SHP77 treated with DMSO at 0.1 percent for 48 hours (cell line): ENCODE measurements at regions not wholly inside any gene's neighbourhood (a gene's known extent, or its start where the extent isn't known, plus 50 kb on each side); places are given as distances from the start of the nearest gene placed in this dataset.
"Not testable (repeated sequence)": the region's sequence is repeated elsewhere in the genome, so short reads cannot be mapped to it uniquely, and the experiment has no call there.

Experiments used
- DNase-seq: peaks from one replicate; lab custom pipeline; 2025; lab: John Stamatoyannopoulos, UW

- no peak for DNase-seq
Measured at GRCh38 chr10:90193240-90193985, 492.0 kb downstream of the KIF20B start.

- no peak for DNase-seq
Measured at GRCh38 chr10:90195288-90195840, 494.0 kb downstream of the KIF20B start.

GRCh38 chr10:90197766-90198165, 496.4 kb downstream of the KIF20B start:
- no peak for DNase-seq

- no peak for DNase-seq
Measured at GRCh38 chr10:90199093-90199492, 497.7 kb downstream of the KIF20B start.

GRCh38 chr10:90199513-90199912, 498.1 kb downstream of the KIF20B start:
- DNase-seq: no peak

- DNase-seq: no peak
Measured at GRCh38 chr10:90204131-90204955, 503.0 kb downstream of the KIF20B start.

- no peak for DNase-seq
Measured at GRCh38 chr10:90204956-90205314, 503.5 kb downstream of the KIF20B start.

GRCh38 chr10:90205340-90205739, 503.9 kb downstream of the KIF20B start:
- no peak for DNase-seq

- DNase-seq: no peak
Measured at GRCh38 chr10:90213346-90213745, 512.0 kb downstream of the KIF20B start.

GRCh38 chr10:90218846-90219245, 517.5 kb downstream of the KIF20B start:
- no peak for DNase-seq

GRCh38 chr10:90222372-90222771, 521.0 kb downstream of the KIF20B start:
- DNase-seq: no peak

- no peak for DNase-seq
Measured at GRCh38 chr10:90222939-90223338, 521.5 kb downstream of the KIF20B start.

- DNase-seq: no peak
Measured at GRCh38 chr10:90224791-90225566, 523.6 kb downstream of the KIF20B start.

- DNase-seq: no peak
Measured at GRCh38 chr10:90226517-90226916, 525.1 kb downstream of the KIF20B start.

GRCh38 chr10:90227217-90227656, 525.8 kb downstream of the KIF20B start:
- no peak for DNase-seq

- DNase-seq: no peak
Measured at GRCh38 chr10:90227786-90228185, 526.4 kb downstream of the KIF20B start.

- no peak for DNase-seq
Measured at GRCh38 chr10:90229486-90229885, 528.1 kb downstream of the KIF20B start.

GRCh38 chr10:90233805-90234204, 532.4 kb downstream of the KIF20B start:
- not testable (repeated sequence) for DNase-seq

GRCh38 chr10:90245623-90246022, 544.2 kb downstream of the KIF20B start:
- DNase-seq: no peak

GRCh38 chr10:90250784-90251183, 549.4 kb downstream of the KIF20B start:
- DNase-seq: not testable (repeated sequence)

- DNase-seq: no peak
Measured at GRCh38 chr10:90269699-90270098, 568.3 kb downstream of the KIF20B start.
